ENCODE measurements at regions not wholly inside any gene's neighbourhood (a gene's known extent, or its start where the extent isn't known, plus 50 kb on each side); places are given as distances from the start of the nearest gene placed in this dataset.

GRCh38 chr1:96080925-96081324 lies 640.7 kb upstream of the PTBP2 start:
- no peak for TF ChIP-seq CTCF (IDR thresholded peaks at IDR 0.05)
- TF ChIP-seq POLR2A (IDR thresholded peaks at IDR 0.05), result no peak
- no peak for TF ChIP-seq POLR2AphosphoS5 (IDR thresholded peaks at IDR 0.05)
- no peak for TF ChIP-seq EP300 (IDR thresholded peaks at IDR 0.05; ENCODE audit: low read depth)
